ENCODE measurements at regions not wholly inside any gene's neighbourhood (a gene's known extent, or its start where the extent isn't known, plus 50 kb on each side); places are given as distances from the start of the nearest gene placed in this dataset.

DNA sequence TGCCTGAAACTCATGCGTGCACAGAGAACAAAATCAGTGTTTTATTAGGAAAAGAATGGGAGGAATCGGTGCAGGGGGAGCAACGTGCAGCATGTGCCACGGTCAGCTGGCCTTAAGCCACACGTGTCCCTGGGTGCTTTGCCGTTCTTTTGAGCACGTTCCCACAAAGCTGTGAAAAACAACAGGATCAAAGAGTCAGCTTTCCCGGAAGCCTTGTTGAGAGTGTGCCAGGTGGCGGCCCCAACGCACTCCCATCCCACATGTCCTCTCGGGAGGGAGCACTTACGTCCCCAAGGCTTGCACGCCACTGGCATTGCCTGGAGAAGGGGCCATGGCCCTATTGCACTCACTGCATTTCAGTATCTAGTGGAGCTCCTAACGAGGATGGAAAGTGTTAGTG, 511.2 kb downstream of the EIPR1 start:
- DNase-seq, result no peak

GRCh38 chr2:2862386-2862785, 515.2 kb downstream of the EIPR1 start:
- no peak for DNase-seq

DNA sequence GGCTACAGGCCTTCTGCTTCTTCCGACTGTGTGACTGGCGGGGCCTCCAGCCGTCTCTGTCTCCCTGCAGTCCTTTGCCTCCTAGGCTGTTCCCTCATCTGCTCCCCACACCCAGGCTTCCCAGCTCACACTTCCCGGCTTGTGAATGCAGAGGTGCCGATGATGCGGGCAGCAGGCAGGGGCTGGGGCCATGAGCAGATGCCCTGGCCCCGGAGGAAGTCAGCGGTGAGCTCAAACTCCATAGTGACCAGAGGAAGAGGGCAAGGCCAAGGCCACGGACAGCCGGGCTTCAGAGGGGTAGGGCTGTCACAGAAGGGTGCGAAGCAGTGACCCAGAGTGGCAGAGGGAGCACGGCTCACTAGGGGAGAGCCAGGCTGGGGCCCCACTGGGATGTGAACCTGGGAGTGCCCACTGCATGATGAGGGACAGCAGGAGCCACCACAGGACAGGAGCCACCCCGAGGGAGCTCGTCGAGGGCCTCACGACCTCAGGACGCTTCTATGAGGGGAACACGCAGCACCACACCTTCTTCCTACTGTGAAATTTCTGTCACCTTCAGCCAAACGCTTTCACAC, 515.9 kb downstream of the EIPR1 start:
- no peak for DNase-seq

DNA sequence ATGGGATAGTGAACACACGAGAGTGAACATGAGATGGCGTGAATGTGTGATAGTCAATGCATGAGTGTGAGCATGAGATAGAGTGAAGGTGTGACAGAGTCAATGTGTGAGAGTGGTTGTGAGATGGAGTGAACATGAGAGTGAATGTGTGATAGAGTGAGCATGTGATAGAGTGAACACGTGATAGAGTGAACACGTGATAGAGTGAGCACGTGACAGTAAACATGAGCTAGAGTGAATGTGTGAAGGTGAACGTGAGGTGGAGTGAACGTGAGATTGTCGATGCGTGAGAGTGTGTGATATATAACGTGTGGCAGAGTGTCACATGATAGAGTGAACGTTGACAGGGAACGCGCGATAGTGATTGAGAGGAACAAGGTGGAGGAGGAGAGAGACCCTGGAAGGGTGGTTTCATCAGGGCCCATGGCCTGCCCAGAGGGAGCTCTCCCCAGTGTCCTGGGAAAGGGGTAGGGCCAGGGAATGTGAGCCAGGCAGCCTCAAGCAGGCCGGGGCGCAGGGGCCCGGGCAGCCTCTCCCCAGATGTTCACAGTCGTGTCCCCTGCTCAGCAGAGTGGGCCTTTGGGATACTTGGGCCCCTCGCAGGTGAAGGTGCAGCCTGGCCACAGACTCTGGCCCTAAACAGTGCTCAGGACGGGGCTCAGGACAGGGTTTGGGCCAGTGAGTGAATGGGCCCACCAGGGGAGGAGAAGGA, 516.9 kb downstream of the EIPR1 start:
- no peak for DNase-seq

GRCh38 chr2:2859732-2860131, 517.9 kb downstream of the EIPR1 start:
- DNase-seq, result no peak

GRCh38 chr2:2859164-2859563, 518.5 kb downstream of the EIPR1 start:
- no peak for DNase-seq

- DNase-seq, result no peak
Observed at GRCh38 chr2:2856723-2857415, 520.7 kb downstream of the EIPR1 start.

GRCh38 chr2:2855297-2855696, 522.3 kb downstream of the EIPR1 start:
- no peak for DNase-seq

GRCh38 chr2:2853346-2853745, 522.3 kb upstream of the MYT1L start:
- DNase-seq, result no peak

DNA sequence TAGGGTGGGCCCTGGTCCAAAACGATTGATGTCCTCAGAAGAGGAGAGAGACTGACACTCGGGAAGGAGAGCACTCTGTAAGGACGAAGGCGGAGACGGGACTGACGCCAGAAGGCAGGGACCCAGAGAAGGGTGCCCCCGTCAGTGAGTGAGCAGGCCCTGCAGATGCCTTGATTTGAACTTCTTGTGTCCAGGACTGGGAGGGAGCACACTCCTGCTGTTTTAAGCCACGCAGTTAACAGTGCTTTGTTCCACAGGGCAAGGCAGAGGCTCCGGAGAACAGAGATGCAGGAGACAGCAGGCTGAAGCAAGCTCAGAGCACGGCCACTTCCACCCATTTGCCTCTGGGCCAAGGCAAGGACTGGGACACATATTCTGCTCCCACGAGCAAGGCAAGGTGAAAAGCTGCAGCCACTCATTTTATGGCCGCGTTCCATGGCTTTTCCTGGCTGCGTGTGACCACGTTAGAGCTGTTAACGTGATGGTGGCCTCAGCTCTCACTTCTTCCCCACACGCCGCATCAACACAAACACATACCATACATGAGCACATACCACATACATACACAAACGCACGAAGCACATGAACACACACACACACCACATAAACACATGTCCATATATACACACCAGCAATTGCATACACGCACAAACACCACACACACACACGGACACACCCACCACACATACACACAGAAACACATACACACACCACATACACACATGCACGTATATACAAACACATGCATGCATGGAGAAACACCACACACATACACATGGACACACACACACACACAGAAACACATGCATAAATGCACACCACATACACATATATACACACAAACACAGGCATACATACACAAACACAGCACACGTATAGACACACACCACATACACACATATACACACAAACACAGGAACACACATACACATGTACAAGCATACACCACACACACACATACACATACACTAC, 521.0 kb upstream of the MYT1L start:
- no peak for DNase-seq

- DNase-seq, result no peak
Observed at GRCh38 chr2:2851316-2851715, 520.2 kb upstream of the MYT1L start.

DNA sequence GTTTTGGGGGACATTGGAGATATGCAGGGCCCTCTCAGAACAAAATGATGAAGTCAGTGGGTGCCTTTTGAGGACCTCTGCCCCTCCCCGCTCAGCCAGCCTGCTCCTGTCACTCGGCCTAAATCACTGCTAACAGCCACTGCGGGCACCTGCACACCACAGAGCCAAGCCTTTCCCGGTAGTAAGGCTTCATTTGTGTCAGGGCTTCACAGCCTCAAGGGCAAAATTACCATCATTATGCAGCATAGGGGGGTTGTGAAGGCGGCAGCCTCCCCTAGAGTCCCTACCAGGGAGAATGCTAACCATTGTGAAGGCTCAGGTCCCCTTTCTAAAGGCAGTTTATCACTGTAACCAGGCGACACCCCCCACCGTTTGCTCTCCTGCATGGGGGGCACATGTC, 519.8 kb upstream of the MYT1L start:
- no peak for DNase-seq

DNA sequence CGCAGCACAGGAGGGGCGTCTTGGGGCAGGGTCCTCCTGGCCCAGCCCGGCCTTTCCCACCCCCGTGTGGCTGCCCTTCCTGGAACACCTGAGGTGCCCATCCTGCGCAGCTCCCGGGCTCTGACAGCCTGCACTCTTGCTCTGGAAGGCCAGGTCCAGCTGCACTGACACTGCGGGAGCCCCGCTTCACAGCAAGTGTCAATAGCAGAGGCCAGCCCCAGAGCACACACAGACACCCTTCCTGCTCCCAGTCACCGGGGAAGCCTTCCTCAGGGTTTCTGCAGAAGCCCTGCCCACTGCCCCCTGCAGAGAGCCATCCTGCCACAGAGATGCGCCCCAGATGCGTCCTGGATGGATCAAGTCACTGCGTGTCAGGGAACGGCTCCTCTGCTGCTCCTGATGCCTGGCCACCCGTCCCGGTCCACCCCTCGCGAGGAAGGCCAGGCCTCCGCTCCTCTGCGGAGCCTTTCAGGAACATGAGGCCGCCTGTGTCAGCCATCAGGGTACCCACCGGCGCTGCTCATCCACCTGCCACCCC, 519.2 kb upstream of the MYT1L start:
- DNase-seq, result peak; percentile 25

DNA sequence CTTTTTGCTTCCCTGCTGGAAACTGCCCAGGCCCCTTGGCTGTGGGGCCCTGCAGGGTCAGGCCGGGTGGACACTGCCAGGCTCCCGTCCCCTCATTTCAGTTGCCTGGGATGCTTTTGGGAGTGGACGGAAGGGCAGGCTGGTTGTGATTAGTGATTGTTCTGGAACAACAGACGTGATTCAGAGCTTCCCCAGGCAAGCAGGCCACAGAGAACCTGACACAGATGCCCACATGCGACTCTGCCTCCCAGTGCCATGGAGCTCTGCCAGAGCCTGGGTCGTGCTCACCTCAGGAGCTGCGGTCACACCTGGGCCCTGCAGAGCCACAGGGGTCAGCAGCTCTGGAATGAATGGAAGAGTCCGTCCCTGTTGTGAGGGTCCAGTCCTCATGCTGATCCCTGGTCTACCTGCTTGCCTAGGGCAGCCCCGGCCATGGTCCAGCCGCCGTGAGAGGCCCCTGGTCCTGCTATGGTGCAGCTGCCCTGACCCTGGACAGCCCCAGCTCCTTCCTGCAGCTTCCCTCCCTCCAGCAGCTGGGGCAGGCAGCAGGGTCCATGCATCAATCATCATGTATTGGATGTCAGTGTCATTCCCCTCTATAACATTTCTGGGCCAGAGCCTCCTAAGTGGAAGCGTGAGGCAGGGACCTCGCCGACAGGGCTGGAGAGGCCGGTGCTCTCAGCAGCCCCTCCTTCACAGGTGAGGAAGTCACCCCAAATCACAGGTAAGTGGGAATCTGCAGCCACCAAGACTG, 518.6 kb upstream of the MYT1L start:
- DNase-seq, result no peak

DNA sequence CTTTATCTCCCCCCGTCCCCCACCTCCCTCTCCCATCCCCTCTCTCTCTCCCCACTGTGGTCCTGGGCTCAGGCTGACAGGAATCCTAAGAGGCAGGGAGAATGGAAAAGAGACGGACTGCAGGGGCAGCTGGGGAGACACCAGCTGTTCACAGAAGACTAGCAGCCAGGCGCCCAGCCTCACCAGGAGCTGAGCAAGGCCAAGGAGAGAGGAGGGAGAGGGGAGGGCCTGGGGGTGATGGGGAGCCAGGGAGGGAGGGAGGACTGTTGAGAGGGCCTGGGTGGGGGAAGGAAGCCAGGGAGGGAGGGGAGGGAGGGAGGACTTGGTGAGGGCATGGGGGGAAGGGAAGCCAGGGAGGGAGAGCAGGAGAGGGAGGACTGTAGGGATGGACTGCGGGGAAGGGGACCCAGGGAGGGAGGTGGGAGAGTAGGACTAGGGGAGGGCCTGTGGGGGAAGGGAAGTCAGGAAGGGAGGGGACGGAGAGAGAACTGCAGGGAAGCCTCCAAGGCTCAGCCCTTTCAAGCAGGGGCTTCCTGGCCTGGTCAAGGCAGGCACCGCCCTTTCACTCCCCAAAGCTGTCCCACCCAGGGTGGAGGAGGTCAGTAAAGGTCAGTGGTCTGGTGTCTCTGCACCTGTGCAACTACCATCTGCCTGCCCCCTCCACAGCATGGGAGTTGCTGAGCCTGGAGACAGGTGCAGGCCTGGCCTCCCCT, 517.7 kb upstream of the MYT1L start:
- DNase-seq, result peak; percentile 14

DNA sequence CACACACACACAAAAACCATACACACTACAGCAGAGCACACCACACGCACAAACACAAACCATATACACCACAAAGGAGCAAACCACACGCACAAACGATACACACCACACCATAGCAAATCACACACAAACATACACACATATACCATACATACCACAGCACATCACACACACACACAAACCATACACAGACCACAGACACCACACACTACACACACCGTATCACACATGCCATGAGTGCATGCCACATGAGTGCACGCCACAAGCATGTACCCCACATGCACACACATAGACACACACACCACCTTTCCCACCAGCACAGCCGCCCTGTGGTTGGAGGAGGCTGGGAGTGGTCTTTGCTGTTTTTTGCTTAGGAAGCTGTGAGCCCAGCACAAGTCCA, 517.1 kb upstream of the MYT1L start:
- no peak for DNase-seq

DNA sequence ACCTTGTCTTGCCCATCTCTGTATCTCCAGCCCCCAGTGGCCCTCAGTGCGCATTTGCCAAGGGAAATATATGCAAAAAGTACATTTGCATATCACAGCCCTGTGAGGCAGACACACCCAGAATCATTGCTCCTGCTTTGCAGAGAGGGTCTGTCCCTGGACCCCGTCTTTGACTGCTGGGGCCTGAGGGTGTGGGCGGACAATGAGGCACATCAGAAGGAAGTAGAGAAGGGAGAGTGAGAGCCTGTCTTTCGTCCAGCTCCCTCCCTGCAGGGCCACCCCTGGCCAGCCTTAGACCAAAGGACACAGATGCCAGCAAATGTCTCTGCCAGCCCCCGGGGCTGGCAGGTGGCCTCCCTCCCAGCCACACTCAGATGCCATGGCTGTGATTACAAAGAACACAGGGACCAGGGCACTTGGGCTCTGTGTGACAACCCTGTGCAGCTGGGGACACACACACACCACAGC, 516.2 kb upstream of the MYT1L start:
- DNase-seq, result no peak

GRCh38 chr2:2846332-2847208, 515.5 kb upstream of the MYT1L start:
- DNase-seq, result peak; percentile 95

DNA sequence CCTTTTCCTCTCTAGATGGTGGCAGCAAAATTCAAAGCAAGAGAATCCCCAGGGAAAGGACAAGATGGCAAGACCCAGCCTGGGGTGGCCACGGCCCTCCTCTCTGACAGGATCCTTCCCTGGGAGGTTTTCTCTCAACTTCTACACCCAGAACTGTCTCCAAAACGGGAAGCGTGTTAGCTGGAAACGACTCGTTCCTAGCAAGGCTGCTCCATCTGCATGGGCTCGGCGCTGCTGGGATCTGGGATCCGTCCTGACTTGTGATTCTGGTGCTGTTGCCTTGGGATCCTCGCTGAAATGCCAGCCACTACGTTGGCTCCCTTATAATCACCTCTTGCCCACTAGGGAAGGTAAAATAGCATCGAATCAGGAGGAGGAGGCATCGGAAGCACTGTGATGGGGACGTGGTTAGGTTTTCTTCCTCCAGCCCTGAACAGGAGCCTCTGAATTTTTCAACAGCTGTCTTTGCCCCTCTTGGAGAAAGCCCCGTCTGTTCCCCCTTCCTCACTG, 514.8 kb upstream of the MYT1L start:
- DNase-seq, result no peak

- DNase-seq, result no peak
Observed at GRCh38 chr2:2845267-2845666, 514.2 kb upstream of the MYT1L start.

Data from NCI-H1092 (cell line).